Mesothelial cell of epicardium (in vitro differentiated cells): ENCODE measurements at regions not wholly inside any gene's neighbourhood (a gene's known extent, or its start where the extent isn't known, plus 50 kb on each side); places are given as distances from the start of the nearest gene placed in this dataset.

ENCODE experiments used
- DNase-seq, 2 experiments: peaks; one replicate each; pipeline ENCODE4 v3.0.0; 2021; ENCODE audit warnings: low spot score in 2 of 2; ENCODE audit not compliant: unreplicated experiment in 2 of 2
- H3K27ac Mint-ChIP-seq: 2 replicates; pipeline ENCODE4 v1.8.0; 2021; ENCODE audit warnings: mixed read lengths
- H3K27me3 Mint-ChIP-seq: 2 replicates; pipeline ENCODE4 v1.8.0; 2021; ENCODE audit warnings: low read depth, mixed read lengths
- H3K36me3 Mint-ChIP-seq: 2 replicates; pipeline ENCODE4 v1.8.0; 2021; ENCODE audit warnings: mixed read lengths
- H3K4me1 Mint-ChIP-seq: 2 replicates; pipeline ENCODE4 v1.8.0; 2021; ENCODE audit warnings: mixed read lengths
- H3K4me3 Mint-ChIP-seq: 2 replicates; pipeline ENCODE4 v1.8.0; 2021; ENCODE audit warnings: mild to moderate bottlenecking, moderate library complexity, mixed read lengths
- H3K9me3 Mint-ChIP-seq: 2 replicates; pipeline ENCODE4 v1.8.0; 2021; ENCODE audit warnings: mixed read lengths
- CTCF ChIP-seq: fragments of 200-600 bp; sonication (generic); IDR thresholded peaks from one replicate; pipeline ENCODE4 v1.5.0; 2021; ENCODE audit warnings: antibody characterized with exemption; ENCODE audit not compliant: unreplicated experiment

GRCh38 chr6:28711325-28711724 is 185.6 kb downstream of the GPX5 start:
- peaks cover 21% of the 10 kb centered on the region for H3K36me3 Mint-ChIP-seq
- DNase-seq, result no peak
- H3K4me1 Mint-ChIP-seq, result peaks cover 7% of the 10 kb centered on the region
- no peak overlapping the region for H3K4me3 Mint-ChIP-seq
- H3K27ac Mint-ChIP-seq, result no peak overlapping the region
- peaks cover 22% of the 10 kb centered on the region for H3K9me3 Mint-ChIP-seq
- no peak for TF ChIP-seq CTCF
- H3K27me3 Mint-ChIP-seq, result peaks cover 58% of the 10 kb centered on the region

- peaks cover 18% of the 10 kb centered on the region for H3K36me3 Mint-ChIP-seq
- H3K9me3 Mint-ChIP-seq, result peaks cover 19% of the 10 kb centered on the region
- H3K27me3 Mint-ChIP-seq, result peaks cover 64% of the 10 kb centered on the region
- peaks cover 7% of the 10 kb centered on the region for H3K4me1 Mint-ChIP-seq
- no peak overlapping the region for H3K4me3 Mint-ChIP-seq
- TF ChIP-seq CTCF, result no peak
- no peak for DNase-seq
- no peak overlapping the region for H3K27ac Mint-ChIP-seq
Observed at GRCh38 chr6:28711788-28712341, 186.2 kb downstream of the GPX5 start.

- H3K4me3 Mint-ChIP-seq, result no peak overlapping the region
- peaks cover 11% of the 10 kb centered on the region for H3K9me3 Mint-ChIP-seq
- H3K4me1 Mint-ChIP-seq, result peaks cover 7% of the 10 kb centered on the region
- peaks cover 11% of the 10 kb centered on the region for H3K36me3 Mint-ChIP-seq
- no peak overlapping the region for H3K27ac Mint-ChIP-seq
- TF ChIP-seq CTCF, result no peak
- peaks cover 74% of the 10 kb centered on the region for H3K27me3 Mint-ChIP-seq
- DNase-seq, result no peak
Observed at GRCh38 chr6:28712982-28713381, 187.3 kb downstream of the GPX5 start.

- H3K4me1 Mint-ChIP-seq, result no peaks in the 10 kb centered on the region
- H3K27me3 Mint-ChIP-seq, result peaks cover 89% of the 10 kb centered on the region
- no peak overlapping the region for H3K4me3 Mint-ChIP-seq
- no peak for DNase-seq
- no peaks in the 10 kb centered on the region for H3K9me3 Mint-ChIP-seq
- no peak for TF ChIP-seq CTCF
- H3K36me3 Mint-ChIP-seq, result no peaks in the 10 kb centered on the region
- H3K27ac Mint-ChIP-seq, result no peak overlapping the region
Observed at GRCh38 chr6:28719275-28719940, 193.7 kb downstream of the GPX5 start.

- no peak overlapping the region for H3K4me3 Mint-ChIP-seq
- H3K27me3 Mint-ChIP-seq, result peaks cover 88% of the 10 kb centered on the region
- no peak for DNase-seq
- no peaks in the 10 kb centered on the region for H3K36me3 Mint-ChIP-seq
- H3K4me1 Mint-ChIP-seq, result no peaks in the 10 kb centered on the region
- no peak for TF ChIP-seq CTCF
- H3K27ac Mint-ChIP-seq, result no peak overlapping the region
- no peaks in the 10 kb centered on the region for H3K9me3 Mint-ChIP-seq
Observed at GRCh38 chr6:28720357-28721231, 194.9 kb downstream of the GPX5 start.
